SHP77 treated with DMSO at 0.1 percent for 48 hours (cell line): ENCODE measurements at regions not wholly inside any gene's neighbourhood (a gene's known extent, or its start where the extent isn't known, plus 50 kb on each side); places are given as distances from the start of the nearest gene placed in this dataset.
"Not testable (repeated sequence)": the region's sequence is repeated elsewhere in the genome, so short reads cannot be mapped to it uniquely, and the experiment has no call there.

Source experiments
- DNase-seq: peaks from one replicate; lab custom pipeline; 2025; lab: John Stamatoyannopoulos, UW

DNA sequence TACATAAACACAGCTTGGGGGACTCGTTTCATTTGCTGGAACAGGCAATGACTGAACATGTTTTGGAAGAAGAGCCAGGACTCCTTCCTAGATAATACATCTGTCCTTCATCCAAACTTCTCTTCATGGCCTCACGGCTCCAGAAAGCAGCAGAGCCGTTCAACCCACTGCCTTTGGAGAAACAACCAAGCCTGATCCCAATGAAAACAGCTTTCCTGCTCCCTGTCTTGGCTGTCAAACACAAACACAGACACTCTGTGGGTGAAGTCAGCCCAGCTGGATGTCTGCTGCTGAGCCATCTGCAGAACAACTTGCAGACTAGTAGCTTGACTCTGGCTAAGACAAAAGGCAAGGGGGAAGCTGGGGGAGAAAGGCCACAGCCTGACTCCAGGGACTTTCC is 345.1 kb upstream of the PSMD7 start:
- DNase-seq, result no peak

DNA sequence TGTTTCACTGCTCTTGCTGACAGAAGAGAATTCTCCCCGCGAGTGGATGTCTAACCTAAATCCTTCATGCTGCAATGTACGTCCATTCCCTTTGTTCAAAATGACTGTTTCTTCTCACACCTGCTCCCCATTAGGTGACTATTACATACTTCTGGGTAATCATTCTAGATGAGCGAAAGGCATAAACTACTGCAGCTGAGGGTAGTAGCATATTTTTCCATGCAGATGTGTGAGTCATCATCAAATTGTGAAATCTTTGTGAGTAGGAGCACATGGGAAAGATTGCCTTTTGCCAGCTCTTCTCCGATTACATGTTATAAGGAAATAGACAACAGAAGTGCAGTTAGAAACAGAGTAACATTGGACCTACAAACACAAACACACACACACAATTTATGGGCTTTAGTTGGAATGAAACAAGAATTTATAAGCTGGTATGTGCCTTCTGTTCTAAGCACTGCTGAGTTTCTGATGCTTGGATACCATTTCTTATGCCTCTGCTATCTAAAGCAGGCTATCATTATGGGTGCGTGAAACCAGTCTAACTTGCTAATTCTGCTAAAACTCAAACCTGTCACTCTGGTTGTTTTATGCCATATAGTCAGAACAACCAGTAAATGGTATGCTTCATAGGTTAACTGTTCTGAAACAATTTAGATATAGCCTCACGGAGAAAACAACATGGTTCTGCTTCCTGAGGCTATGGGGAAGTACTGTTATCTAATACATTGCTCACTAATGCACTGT is 346.9 kb upstream of the PSMD7 start:
- no peak for DNase-seq

DNA sequence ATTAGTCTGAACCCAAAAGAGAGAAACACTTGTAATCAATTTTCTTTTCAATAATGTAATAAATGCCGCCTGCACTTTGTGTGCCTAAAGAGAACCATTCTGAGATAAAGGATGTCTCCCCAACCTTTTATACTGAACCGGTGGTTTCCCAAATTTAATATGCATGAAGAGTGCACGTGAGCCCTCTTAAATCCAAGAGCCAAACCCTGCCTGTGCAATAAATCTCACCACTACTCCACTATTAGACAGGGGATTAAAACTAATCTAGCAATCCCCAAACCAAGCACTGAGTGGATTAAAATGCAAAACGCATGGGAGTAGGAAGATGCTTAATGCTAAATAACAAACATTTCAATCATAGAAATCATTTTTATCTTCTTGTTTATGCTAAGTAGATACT is 351.0 kb upstream of the PSMD7 start:
- DNase-seq, result no peak

GRCh38 chr16:73943184-73943583 is 353.4 kb upstream of the PSMD7 start:
- not testable (repeated sequence) for DNase-seq

DNA sequence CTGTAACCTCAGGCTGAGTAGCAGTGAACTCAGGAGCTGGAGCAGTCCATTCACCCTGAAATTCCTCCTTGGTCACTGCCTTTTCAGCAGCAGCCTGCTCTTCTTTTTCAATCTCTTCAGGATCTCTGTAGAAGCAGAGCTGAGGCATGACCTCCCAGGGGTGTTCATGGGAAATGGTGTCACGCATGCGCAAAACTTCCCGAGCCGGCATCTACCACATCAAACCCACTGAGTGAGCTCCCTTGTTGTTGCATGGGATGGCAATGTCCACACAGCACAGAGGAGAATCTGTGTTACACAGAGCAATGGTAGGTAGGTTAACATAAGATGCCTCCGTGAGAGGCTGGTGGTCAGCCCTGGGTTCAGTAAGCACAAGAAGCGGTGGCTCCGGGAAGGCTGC is 355.8 kb upstream of the PSMD7 start:
- not testable (repeated sequence) for DNase-seq

GRCh38 chr16:73923951-73924350 is 372.7 kb upstream of the PSMD7 start:
- DNase-seq, result no peak

DNA sequence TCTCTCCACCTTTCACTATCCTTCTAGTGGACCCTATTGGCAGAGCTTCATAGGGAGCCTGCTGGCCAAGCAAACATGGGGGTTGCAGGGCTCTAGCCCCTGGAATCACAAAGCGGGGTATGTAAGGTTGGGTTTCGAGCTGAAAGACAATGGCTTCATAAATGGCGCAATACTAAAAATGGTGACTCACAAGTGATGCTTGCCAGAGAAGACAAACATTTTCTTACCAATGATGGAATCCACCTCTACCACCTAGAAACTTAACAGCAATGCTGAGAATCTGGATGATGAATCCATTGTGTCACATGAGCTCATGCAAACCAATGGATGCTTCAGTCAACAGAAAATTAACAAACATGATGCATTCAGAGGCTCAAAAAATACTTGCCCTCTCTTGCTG is 375.3 kb upstream of the PSMD7 start:
- DNase-seq, result no peak

- no peak for DNase-seq
Measured at GRCh38 chr16:73916829-73917594, 379.6 kb upstream of the PSMD7 start.

DNA sequence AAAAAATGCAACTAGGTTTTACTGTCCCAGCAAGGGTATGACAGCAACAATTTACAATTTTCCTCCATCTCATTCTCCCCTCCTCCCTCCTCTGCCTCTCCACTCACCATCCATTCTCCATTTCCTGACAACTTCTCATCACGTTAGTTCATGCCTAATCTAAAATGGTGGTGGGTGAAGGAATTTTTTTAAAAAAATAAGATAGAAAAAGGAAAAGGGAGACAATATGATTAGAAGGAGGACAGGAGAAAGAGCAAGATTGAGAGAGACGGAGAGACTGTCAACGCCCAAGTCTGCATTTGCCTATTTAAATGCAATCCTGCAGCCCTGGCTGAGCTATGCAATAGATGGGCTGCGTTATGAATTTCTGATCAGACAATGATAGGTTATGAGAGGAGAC is 380.7 kb upstream of the PSMD7 start:
- DNase-seq, result no peak

- no peak for DNase-seq
Measured at GRCh38 chr16:73915140-73915539, 381.5 kb upstream of the PSMD7 start.

GRCh38 chr16:73912850-73913249 is 383.8 kb upstream of the PSMD7 start:
- DNase-seq, result no peak

DNA sequence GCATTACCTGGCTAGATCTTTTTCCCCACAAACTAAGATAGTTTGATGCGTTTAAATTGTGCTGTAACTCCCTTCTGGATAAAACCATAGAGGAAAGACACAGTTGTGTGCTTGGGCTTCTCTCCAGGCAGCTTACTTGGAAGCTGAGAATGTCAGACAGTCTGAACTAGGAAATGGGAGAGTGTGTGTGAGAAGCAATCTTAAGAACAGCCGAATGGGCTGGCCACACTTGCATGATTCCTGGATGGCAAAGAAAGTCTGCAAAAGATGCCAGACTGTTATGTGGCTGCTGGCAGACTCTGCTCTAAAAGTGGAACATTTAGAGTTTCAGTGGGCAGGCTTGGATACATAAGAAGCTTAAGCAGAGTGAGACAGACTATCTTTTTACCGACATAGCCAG is 384.3 kb upstream of the PSMD7 start:
- DNase-seq, result no peak

- DNase-seq, result no peak
Measured at GRCh38 chr16:73909529-73910035, 387.0 kb upstream of the PSMD7 start.

GRCh38 chr16:73891129-73891542 is 405.5 kb upstream of the PSMD7 start:
- DNase-seq, result no peak

GRCh38 chr16:73890186-73891128 is 406.2 kb upstream of the PSMD7 start:
- no peak for DNase-seq

DNA sequence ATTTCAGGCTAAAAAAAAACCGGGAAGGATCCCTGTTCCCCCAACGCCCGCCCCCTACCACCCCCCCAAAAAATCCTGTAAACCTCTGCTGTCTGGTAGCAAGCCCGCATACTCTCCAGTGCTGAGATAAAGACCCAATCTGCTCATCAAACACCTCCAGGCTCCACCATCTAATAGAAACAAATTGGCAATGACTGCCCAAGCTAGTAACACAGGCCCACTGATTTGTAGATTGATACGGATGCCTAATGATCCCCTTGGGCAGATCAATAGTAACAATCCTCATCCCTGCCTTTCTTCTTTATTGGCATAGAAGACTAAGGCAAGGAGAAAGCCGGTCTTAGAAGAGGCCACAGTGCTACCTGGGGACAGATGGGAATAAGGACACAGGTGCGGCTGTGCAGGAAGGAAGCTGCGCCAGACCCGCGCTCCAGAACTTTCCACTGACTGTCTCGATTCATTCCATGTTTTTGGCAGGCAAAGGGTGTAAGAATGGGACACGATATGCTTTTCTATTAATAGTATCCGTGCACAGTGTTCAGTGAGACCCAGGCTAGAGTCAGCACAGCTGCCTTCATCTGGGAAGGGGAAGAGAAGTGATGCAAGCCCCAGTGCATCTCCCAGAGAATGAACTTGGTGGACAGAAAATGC is 407.6 kb upstream of the PSMD7 start:
- no peak for DNase-seq

DNA sequence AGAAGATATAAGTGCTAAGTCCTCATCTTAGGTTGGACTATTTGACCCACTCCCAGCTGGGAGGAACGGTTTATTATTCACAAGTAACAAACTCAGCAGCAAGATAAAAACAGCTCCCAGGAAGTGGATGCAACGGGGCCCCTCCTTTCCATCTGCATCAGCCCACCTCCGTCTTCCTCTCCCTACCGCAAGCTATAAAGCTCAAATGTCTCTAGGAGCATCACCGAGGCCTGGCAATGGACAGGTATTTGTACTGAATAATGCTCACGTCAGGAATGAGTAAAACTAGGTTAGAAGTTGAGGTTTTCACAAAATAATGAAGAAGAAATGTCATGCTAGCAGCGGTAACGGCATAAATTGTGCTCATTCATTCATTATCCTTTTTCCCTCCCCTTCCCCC is 408.7 kb upstream of the PSMD7 start:
- DNase-seq, result no peak

DNA sequence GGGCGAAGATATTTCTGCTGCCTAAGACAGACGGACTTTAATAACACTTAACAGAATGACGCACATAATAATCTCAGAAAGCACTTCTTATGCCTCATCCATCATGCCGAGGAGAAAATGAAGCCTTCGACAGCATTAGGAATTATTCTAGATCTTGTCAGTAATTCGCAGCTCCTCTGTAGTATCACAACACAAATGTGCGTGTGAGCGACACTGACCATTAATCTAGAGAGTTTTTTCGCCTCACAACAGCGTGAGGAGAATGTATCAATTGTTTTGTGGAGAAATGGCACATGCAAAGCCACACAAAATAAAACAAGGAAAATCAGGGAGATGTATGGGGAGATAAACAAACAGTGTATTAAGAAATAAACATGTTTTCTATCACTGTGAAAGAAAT is 410.2 kb upstream of the PSMD7 start:
- no peak for DNase-seq

- DNase-seq, result no peak
Measured at GRCh38 chr16:73885319-73885718, 411.3 kb upstream of the PSMD7 start.

DNA sequence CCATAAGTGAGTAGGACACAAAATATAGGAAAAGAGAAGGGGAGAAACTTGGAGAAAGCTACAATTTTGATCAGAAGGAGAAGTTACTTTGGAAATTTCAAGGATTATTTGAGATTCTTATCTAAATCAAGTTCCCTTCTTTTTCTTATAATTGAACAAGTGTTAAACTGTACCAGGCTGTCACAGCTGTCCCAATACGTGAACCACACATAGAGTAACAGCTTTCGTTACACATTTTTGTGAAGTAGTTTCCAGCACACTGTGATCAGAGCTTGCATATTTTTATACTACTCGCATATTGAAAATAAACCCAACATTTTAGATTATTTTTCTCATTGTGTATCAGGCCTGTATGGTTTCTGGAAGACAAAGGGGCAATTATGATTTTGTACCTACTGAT is 412.8 kb upstream of the PSMD7 start:
- DNase-seq, result no peak

DNA sequence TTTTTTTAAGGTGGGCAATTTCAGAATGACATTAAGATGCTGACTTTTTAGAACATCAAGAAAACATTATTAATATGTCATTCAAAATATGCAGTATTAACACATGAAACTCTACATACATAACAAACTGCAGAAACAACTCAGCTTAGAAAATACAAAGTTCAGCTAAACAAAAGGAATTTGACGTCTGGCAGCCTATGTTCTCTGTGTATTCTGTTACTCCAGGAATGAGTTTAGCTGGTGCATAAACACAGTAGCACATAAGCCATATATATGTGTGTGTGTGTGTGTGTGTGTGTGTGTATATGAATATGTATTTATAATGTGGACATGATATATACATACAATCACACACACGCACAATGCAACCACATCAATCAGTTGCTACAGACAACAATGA is 413.5 kb upstream of the PSMD7 start:
- DNase-seq, result no peak

- no peak for DNase-seq
Measured at GRCh38 chr16:73882651-73883050, 414.0 kb upstream of the PSMD7 start.
